NCI-H2227 (cell line): ENCODE measurements at regions not wholly inside any gene's neighbourhood (a gene's known extent, or its start where the extent isn't known, plus 50 kb on each side); places are given as distances from the start of the nearest gene placed in this dataset.
"Not testable (repeated sequence)": the region's sequence is repeated elsewhere in the genome, so short reads cannot be mapped to it uniquely, and the experiment has no call there.

Experiments
- DNase-seq: peaks from one replicate; lab custom pipeline; 2025; ENCODE audit not compliant: unreplicated experiment; lab: John Stamatoyannopoulos, UW

DNA sequence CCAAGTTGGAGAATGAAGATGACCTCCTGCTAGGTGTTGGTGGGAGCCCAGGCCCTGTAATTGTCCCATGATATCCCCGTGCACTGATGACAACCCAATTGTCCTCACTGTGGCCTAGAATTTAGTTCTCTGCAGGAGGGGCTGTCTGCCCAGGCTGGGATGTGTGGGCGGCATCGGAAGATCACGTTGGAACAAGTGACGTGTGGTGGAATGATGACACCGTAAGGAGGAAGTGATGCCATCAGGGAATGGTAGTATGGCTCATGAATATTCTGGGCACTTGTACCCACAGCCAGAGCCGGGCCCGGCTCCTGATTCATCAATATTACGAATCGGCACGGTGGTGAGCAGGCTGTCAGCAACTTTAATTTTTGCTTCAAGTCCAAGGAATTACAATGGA, 111.6 kb downstream of the MIAT start:
- no peak for DNase-seq

DNA sequence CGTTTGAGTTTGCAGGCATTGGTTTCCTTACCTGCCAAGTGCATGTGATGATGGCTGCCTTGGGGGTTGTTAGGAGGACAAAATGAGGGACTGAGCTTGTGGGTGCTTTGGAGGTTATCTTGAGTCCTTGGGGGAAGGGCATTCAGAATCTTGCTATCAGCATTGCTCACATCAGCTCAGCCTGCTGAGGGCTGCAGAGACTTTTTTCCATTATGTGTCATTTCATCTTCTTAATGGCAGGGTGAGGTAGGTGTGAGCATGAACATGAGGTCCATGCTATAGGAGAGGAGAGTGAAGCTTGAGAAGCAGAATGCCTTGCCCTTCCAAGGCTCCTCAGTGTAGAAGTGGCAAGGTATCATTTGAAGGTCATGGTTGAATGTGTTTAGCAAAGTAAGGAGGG, 112.3 kb downstream of the MIAT start:
- DNase-seq = no peak

DNA sequence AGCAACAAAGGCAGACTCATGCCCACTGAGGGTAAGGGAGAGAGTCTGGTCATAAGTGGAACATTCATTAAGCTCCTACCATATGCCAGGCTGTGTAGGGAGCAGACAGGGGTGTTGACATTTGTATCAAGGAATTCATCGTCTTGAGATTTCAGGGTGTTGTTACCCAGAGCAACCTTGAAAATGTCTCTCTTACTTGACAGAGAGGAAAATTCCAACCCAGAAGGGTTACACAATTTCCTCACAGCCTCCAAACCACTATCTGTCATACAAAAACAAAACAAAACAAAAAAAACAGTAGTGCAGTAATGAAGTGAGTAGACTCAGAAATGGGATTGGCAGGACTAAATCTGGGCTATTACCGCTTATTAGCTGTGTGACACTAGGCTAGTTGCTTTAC, 113.2 kb downstream of the MIAT start:
- DNase-seq = no peak

DNA sequence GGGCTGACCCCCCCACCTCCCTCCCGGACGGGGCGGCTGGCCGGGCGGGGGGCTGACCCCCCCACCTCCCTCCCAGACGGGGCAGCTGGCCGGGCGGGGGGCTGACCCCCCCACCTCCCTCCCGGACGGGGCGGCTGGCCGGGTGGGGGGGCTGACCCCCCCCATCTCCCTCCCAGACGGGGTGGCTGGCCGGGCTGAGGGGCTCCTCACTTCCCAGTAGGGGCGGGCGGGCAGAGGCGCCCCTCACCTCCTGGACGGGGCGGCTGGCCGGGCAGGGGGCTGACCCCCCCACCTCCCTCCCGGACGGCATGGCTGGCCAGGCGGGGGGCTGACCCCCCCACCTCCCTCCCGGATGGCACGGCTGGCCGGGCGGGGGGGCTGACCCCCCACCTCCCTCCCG, 115.7 kb downstream of the MIAT start:
- DNase-seq = not testable (repeated sequence)

DNA sequence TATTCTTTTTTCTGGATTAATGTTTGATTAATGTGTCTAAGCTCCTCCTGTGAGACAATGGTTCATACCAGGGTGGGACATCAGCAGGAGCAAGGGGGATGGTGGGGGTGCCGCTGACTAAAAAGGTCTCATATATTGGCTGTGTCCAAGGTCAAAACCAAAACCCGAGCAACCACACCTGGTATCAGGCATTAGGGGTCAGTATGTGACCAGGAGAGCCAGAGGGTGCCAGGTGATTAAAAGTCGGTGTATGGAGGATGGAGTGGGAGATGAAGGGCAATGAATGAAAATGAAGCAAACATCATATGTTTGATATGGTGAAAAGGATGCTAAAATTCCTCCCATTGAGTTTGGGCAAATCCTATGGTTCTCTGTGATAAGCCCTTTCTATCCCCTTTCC, 118.0 kb downstream of the MIAT start:
- DNase-seq = no peak

DNA sequence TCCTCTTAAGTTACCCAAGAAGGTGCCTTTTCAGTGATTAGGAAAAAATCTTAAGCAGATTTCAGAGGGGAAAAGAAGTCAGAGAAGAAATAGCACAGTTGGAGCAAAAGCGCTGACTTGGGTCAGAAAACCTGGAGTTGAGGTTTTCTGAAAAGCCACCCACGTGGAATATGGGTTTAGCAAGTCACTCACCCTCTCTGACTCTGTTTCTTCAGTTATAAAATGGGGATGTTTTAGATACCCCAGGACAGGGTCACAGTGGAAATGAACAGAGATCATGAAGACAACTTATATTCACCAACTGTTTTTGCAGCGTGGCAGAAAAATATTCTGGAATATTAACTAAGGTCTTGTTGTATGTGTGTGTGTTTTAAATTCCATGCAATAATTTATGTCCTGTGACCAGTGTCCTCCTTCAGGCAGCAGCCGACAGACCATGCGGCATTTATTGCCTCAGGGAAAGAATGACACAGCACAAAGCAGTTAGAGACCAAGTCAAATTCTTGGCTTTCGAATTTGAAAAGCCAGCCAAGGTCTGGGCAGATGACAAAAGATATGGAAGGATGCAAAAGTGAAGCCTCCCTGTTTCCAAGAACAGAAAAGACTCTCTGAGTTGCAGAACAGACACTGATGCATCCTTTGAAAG, 119.9 kb downstream of the MIAT start:
- no peak for DNase-seq

DNA sequence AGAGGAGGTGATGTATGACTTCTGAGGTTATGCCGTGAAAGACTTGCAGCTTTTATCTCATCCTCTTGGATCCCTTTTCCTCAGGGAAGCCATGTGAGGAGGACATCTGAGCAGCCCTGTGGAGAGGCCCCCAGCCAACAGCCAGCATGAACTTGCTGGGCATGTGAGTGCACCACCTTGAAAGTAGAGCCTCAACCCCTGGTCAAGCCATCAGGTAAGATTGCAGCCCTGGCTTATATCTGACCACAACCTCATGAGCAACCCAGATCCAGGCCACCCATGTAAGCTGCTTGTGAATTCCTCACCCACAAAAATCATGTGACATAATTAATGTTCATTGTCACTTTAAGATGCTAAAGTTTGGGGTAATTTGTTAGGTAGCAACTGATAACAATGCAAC, 121.0 kb downstream of the MIAT start:
- no peak for DNase-seq

DNA sequence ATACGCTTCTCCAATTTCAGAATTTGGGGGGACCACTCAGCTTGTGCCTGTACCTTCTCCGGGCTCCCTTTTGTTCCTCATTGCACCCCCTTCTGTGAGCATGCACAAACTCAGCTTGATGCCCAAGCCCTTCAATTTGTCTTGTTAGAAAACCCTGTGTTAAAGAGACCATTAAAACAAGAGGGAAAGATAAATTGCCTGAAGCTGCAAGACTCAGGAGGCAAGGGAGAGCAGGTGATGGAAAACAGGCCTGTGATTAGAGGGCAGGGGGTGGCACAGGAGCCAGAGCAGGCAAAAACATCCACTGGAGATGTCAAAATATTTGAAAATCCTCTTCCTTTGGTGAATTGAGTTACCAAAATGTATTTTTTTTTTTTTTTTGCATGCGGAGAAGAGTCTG, 121.7 kb downstream of the MIAT start:
- DNase-seq = peak; percentile 62

DNA sequence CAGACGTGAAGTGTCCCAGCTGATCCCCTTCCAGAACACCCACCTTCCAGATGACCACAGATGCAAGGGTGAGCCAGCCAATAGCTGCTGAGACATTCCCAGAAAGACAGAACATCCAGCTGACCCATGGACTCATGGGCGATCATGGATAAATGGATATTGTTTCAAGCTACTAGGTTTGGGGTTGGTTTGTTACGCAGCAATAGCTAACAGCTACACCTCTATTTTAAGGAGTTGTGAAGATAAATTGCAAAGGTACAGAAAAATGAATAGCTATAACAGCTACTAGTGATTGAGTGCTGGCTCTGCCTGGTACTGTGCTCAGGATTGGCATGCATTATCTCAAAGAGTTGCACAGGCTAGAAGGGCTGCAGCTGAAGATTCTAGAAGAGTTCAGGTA, 122.5 kb downstream of the MIAT start:
- no peak for DNase-seq

DNA sequence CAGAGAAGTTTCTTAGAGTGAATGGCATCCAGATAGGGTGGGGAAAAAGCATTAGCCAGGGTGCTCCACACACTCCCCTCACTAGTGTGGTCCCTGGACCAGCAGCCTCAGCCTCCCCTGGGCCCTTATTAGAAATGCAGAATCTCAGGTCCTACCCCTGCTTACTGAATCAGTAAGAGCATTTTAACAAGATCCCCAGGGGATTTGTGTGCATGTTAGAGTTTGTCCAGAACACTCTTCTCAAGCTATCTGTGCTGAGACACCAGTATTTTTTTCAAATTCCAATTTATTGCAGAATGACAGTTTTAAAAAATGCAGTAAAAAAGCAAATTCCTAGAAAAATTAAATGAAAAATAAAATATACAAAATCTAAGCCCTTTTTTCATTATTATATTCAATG, 123.1 kb downstream of the MIAT start:
- DNase-seq = no peak

DNA sequence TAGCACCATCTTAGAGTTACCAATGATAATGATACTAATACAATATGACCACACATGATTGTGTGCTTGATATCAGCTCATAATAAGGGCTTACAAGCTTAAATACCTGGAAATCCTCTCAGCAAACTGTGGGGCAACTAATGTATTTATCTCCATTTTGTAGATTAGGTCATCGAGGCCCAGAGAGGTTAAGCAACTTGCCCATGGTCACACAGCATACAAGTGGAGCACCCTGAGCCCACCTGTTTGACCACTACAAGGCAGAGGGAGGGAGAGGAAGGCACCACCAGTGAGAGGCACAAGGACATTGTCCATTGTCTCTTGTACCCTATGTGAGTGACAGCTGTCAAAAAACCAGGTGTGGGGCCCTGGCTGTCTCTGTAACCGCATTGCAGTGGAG, 123.7 kb downstream of the MIAT start:
- no peak for DNase-seq

DNA sequence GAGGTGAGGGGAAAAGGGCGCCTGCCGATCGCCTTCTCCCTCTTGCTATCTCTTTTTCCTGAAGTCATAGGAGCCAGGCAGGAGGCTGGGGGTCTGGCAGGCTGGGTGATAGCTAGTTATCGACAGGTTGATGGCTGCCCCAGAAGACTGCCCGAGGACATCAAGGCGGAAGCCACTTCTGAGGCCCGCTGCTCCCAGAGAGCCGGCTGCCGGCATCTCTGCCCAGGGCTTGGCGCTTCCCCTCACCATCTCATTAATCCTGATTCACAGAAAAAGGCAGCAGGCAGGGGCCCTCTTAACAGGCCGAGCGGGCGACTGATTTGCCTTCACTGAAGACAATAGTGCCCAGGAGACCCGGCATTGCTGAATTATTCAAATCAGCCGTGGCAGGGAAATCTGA, 124.2 kb downstream of the MIAT start:
- peak; percentile 4 for DNase-seq

DNA sequence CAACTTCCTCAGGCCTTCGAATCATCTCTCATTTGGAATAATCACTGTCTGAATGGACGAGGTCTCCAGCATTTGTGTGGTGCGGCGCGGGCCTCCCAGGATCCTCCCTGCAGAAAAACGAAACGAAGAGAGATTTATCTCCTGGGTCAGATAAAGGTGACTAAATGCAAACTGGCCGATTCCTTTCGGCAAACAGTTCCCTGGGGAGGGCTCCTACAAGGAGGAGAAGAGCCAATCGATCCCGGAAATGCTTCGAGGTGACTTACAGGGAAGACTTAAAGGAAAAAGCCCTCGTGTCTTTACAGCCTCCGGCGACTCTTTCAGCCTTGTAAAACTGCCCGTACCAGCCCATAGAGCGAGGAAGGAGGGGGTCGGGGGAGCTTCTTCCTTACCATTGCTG, 126.5 kb downstream of the MIAT start:
- no peak for DNase-seq

DNA sequence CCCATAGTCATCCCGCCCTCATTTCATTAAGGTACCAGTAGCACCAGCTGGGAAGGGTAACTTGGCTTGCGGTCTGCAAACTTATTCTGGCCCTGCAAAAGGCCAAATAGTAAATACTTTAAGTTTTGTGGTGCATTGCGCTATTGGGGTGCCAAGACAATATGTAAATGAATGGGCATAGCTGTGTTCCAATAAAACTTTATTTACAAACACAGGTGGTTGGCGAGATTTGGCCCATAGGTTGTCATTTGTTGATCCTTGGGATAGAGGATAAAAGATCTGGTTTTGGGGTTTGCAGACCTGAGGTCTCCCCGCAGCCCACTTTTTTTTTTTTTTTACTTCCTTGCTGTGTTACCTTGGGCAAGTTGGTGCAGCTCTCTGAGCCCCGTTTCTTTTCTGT, 127.4 kb downstream of the MIAT start:
- no peak for DNase-seq

DNA sequence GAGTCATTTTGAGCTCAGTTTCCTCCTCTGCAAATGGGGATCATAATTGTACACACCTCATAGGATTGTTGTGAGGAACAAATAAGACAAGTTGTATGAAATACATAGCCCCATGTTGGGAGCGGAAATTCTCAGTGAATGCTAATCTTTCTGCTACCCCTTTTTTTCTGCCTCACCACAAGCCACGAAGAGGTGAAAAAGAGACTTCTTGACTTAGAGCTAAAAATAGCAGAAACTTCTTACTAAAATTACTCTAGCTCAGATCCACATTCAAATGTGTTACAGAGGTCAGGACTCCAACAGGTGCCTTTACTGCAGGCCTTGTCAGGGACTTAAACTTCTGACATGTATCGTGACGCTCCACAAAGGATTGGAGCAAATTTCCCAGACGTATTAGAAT, 128.5 kb downstream of the MIAT start:
- no peak for DNase-seq

DNA sequence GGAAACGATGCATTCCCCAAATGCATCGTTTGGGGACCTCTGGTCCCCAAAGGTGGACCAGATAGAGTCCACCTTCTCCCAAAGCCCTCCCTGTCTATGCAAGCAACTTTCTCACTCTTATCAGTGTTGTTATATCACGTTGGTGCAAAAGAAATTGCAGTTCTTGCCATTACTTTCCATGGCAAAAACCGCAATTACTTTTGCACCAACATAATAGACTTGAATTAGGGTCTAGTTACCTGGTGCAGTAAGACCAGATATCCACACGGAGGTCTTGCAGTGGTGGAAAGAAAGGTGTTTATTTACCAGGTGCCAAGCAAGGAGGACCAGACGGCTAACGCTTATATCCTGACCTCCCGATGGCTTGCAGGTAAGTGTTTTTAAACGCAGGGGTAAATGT, 129.0 kb downstream of the MIAT start:
- DNase-seq = no peak

DNA sequence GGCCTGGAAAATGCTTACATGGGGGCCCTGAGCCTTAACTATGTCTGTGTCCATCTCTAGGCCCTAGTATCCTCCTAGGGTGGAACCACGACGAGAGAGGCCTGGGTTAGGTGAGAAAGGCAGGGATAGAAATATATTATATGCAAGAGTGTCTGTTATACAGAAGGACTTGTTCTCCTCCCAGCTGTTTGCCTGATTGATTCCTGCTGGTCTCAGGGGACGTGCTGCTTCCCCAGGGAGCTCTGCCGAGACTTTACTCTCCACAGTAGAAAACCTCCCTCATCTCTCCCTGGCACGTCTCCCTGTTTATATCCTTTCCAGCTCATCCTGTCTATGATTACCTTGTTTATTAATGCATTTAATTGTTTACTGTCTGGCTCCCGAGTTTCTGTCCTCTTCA, 132.6 kb downstream of the MIAT start:
- DNase-seq = no peak

DNA sequence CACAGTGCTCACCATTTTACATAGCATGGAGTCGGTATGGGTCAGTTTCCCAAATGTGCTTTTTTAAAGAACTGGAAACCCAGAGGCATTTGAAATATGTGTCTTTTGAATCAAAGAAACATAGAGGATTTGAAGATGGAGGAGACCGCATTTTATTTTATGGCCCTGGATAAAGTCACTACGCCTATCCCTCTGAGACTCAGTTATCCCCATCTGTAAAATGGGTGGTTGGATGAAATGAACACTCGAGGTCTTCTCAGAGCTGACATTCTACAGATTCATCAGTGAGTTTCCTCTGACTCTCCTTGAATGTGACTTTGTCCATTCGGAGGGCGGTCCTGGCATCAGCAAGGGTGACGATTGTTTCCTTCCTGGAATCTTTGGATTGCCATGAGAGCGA, 135.1 kb downstream of the MIAT start:
- DNase-seq = no peak

DNA sequence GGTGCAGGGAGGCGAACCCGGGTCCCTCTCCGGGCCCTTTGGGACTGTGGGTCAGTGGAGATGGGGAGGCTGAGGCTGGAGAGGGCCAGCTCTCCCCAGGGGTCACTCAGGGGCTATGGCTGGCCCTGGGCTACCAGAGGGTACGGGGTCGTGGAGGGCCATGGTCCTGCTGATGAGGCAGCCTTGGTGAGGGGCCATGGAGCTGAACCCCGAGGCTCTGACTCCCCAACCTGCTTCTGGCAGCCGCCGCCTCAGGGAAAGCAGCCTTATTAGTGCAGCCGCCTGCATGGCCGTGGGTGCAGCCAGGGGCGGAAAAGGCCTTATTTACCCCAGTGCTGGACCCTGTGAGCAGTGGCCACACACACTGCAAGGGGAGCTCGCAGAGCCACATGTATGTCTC, 139.4 kb downstream of the MIAT start:
- DNase-seq = no peak

DNA sequence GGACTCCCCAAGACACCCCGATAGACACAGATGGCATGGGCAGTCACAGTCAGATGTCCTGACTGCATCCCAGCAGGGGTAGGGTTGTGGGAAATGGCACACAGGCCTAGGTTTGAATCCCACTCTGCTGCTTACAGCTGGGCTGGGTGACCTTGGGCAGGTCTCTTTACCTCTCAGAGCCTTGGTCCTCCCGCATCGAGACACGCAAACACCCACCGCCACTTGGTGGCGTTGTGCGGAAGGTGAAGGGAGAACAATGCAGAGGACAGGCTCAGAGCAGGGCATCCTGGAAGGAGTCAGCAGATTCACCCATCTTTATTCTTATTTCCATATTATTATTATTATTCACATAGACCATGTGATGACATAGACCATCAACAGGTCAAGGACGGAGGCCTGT, 140.5 kb downstream of the MIAT start:
- DNase-seq = no peak

DNA sequence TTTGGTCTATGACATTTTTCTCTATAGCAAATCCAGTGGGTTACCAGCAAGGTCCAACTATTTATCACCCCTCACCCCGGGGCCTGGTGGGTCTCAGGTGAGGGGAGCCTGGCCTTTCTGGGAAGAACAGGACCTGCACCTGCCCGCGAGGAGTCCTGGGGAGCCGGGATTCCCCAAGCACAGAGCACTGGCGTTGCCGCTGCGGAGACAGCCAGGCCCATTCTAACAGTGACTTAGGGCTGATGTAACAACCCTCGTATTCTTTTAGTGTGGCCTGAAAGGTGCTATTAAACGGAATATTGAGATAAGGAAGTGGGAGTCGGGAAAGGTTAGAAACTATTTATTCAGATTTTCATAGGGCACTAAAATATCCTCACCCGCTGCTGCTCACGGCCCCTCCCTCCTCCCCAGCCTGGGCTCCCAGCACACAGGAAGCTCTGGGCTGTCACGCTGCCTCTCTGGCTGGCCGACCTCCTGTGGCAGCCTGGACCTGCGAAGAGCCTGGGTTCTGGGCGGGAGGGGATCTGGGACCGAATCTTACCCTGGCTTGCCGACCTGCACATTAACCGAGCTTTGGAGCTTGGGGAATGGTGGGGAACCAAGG, 141.2 kb downstream of the MIAT start:
- DNase-seq = no peak

DNA sequence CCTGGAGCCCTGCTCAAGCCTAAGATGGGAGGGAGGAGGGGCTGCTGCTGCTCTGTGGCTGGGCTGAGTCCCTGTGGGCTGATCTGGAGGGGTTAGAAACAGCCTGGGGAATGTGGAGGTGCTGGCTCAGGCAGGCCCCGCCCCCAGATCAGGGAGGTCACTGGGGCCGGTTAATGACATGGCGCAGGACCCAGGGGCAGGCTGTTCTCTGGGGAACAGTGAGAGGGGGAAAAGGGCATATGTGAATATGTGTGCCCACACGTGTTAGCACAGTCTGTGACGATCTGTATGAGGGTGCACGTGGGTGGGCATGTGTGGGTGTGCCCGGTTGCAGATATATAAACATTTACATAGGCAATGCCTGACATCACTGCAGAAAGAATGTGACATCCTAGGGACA, 143.5 kb downstream of the MIAT start:
- DNase-seq = no peak

DNA sequence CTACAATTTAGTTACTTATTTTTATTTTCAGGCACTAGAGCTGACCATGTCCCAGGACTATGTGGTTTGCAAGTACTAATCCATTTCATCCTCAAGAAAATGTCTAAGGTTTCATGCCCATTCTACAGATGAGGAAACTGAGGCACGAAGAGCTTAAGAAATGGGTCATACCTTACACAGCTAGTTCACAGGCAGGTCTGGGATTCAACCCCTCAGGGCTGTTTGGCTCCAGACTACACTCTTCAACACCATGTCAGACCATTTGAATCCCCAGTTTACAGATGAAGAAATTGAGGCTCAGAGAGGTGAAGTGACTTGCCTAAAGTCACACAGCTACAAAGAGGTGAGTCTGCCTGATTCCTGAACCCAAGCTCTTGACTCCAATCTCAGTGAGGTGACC, 144.1 kb downstream of the MIAT start:
- no peak for DNase-seq
